IMR-90 (cell line): ENCODE measurements at regions not wholly inside any gene's neighbourhood (a gene's known extent, or its start where the extent isn't known, plus 50 kb on each side); places are given as distances from the start of the nearest gene placed in this dataset.

Experiments used
- ATAC-seq: fragments of 200-7000 bp; cut with Tn5 transposase; 2 replicates; pipeline ENCODE4 v1.9.1; 2020; ENCODE audit warnings: low read depth, mild to moderate bottlenecking, moderate library complexity
- BruUV-seq: library from RNA; stranded (reverse); fragments of 400-500 nt; replicated peaks from 2 replicates; lab custom pipeline; 2021; lab: Mats Ljungman, UMichigan
- CTCF ChIA-PET: fragments of 300-600 bp; formaldehyde crosslinking; extraction: SDS; loops from one replicate; lab custom pipeline; 2021; ENCODE audit warnings: antibody characterized with exemption; lab: Yijun Ruan, JAX
- POLR2A ChIA-PET: fragments of 300-600 bp; sonication (Branson Sonifier 250); formaldehyde crosslinking; loops from one replicate; lab custom pipeline; 2022; ENCODE audit warnings: antibody characterized with exemption; ENCODE audit not compliant: unreplicated experiment; lab: Charles Lee
- DNase-seq: peaks from one replicate; pipeline ENCODE4 v3.0.0; 2013
- H2AFZ ChIP-seq: replicated peaks from 2 replicates; pipeline ENCODE3; 2013; ENCODE audit warnings: low read length, mild to moderate bottlenecking; ENCODE audit not compliant: poor library complexity
- H2AK5ac ChIP-seq: 2 replicates; pipeline ENCODE4 v1.6.1; 2013; ENCODE audit warnings: low read depth, low read length, inconsistent platforms
- H2AK9ac ChIP-seq: replicated peaks from 2 replicates; pipeline ENCODE3; 2013; ENCODE audit warnings: mild to moderate bottlenecking, low read depth, low read length, moderate library complexity; ENCODE audit not compliant: poor library complexity
- H2BK120ac ChIP-seq: 2 replicates; pipeline ENCODE4 v1.6.1; 2013; ENCODE audit warnings: low read depth, low read length, inconsistent platforms
- H2BK15ac ChIP-seq: 3 replicates; pipeline ENCODE4 v1.6.1; 2013; ENCODE audit warnings: low read depth, low read length, inconsistent platforms
- H2BK20ac ChIP-seq: 2 replicates; pipeline ENCODE4 v1.6.1; 2013; ENCODE audit warnings: low read depth, mild to moderate bottlenecking, inconsistent platforms, low read length, moderate library complexity
- H2BK5ac ChIP-seq: 2 replicates; pipeline ENCODE4 v1.6.1; 2013; ENCODE audit warnings: mild to moderate bottlenecking, low read depth, low read length, inconsistent platforms; ENCODE audit not compliant: poor library complexity, severe bottlenecking
- H3K14ac ChIP-seq: replicated peaks from 2 replicates; pipeline ENCODE4 v1.6.1; 2013; ENCODE audit warnings: low read depth, low read length, inconsistent platforms
- H3K18ac ChIP-seq: 2 replicates; pipeline ENCODE4 v1.6.1; 2013; ENCODE audit warnings: low read depth, low read length, control low read depth
- H3K23ac ChIP-seq: 2 replicates; pipeline ENCODE4 v1.6.1; 2013; ENCODE audit warnings: low read depth, low read length, inconsistent platforms
- H3K27ac ChIP-seq: 2 replicates; pipeline ENCODE4 v1.5.1; 2013; ENCODE audit warnings: mild to moderate bottlenecking, control low read depth, low read length; ENCODE audit not compliant: insufficient read depth
- H3K27me3 ChIP-seq: 2 replicates; pipeline ENCODE4 v1.6.1; 2013; ENCODE audit warnings: low read length; ENCODE audit not compliant: control insufficient read depth, insufficient read depth
- H3K36me3 ChIP-seq: 2 replicates; pipeline ENCODE4 v1.6.1; 2013; ENCODE audit warnings: low read length, mixed read lengths; ENCODE audit not compliant: control insufficient read depth, insufficient read depth
- H3K4ac ChIP-seq: 2 replicates; pipeline ENCODE4 v1.6.1; 2013; ENCODE audit warnings: low read depth, low read length, inconsistent platforms
- H3K4me1 ChIP-seq: 2 replicates; pipeline ENCODE4 v1.6.1; 2013; ENCODE audit warnings: low read length, mixed read lengths; ENCODE audit not compliant: control insufficient read depth, insufficient read depth
- H3K4me2 ChIP-seq: 2 replicates; pipeline ENCODE4 v1.6.1; 2013; ENCODE audit warnings: low read depth, mild to moderate bottlenecking, control low read depth, low read length, moderate library complexity
- H3K4me3 ChIP-seq: 2 replicates; pipeline ENCODE4 v1.5.1; 2013; ENCODE audit warnings: low read depth, mild to moderate bottlenecking, control low read depth, low read length, moderate library complexity; ENCODE audit not compliant: insufficient read depth
- H3K56ac ChIP-seq: 2 replicates; pipeline ENCODE4 v1.6.1; 2013; ENCODE audit warnings: low read length, inconsistent platforms; ENCODE audit not compliant: insufficient read depth; ENCODE audit errors: extremely low read depth
- H3K79me1 ChIP-seq, 2 experiments: 2 replicates each; pipeline ENCODE4 v1.6.1; 2013; ENCODE audit warnings: low read length in 2 of 2, inconsistent platforms in 1 of 2, low read depth in 1 of 2
- H3K9ac ChIP-seq: 2 replicates; pipeline ENCODE4 v1.6.1; 2013; ENCODE audit warnings: low read depth, low read length, control low read depth
- H3K9me1 ChIP-seq: 2 replicates; pipeline ENCODE4 v1.6.1; 2013; ENCODE audit warnings: low read length, inconsistent platforms; ENCODE audit not compliant: insufficient read depth
- H3K9me3 ChIP-seq: 2 replicates; pipeline ENCODE4 v1.6.1; 2013; ENCODE audit warnings: low read length; ENCODE audit not compliant: control insufficient read depth, insufficient read depth
- H4K20me1 ChIP-seq: 2 replicates; pipeline ENCODE4 v1.6.1; 2013; ENCODE audit warnings: low read length, inconsistent platforms; ENCODE audit not compliant: insufficient read depth
- H4K5ac ChIP-seq: 2 replicates; pipeline ENCODE4 v1.6.1; 2013; ENCODE audit warnings: mild to moderate bottlenecking, low read depth, low read length, control low read depth
- H4K8ac ChIP-seq, 2 experiments: 2 replicates each; pipeline ENCODE4 v1.6.1; 2013; ENCODE audit warnings: low read depth in 2 of 2, low read length in 2 of 2, control low read depth in 1 of 2, inconsistent platforms in 1 of 2
- H4K91ac ChIP-seq: 2 replicates; pipeline ENCODE4 v1.6.1; 2013; ENCODE audit warnings: low read depth, low read length, inconsistent platforms; ENCODE audit not compliant: insufficient read depth
- CEBPB ChIP-seq: IDR thresholded peaks from 2 replicates; pipeline ENCODE4 v1.6.1; 2012; ENCODE audit warnings: low read depth, low read length, improper control_type of control experiment
- FOS ChIP-seq: fragments of 150-350 bp; IDR thresholded peaks from 2 replicates; pipeline ENCODE4 v1.6.1; 2016; ENCODE audit warnings: low read depth, low read length
- MAFK ChIP-seq: IDR thresholded peaks from 2 replicates; pipeline ENCODE4 v1.6.1; 2012; ENCODE audit warnings: low read depth, low read length, improper control_type of control experiment
- MXI1 ChIP-seq: IDR thresholded peaks from 2 replicates; pipeline ENCODE4 v1.6.1; 2012; ENCODE audit warnings: low read depth, mild to moderate bottlenecking, low read length, moderate library complexity, borderline replicate concordance
- NFE2L2 ChIP-seq: fragments of 150-350 bp; IDR thresholded peaks from 2 replicates; pipeline ENCODE4 v1.6.1; 2016; ENCODE audit warnings: low read depth, mild to moderate bottlenecking, low read length
- POLR2A ChIP-seq: IDR thresholded peaks from 2 replicates; pipeline ENCODE4 v1.6.1; 2012; ENCODE audit warnings: mild to moderate bottlenecking, low read depth, low read length
- RAD21 ChIP-seq: IDR thresholded peaks from 2 replicates; pipeline ENCODE4 v1.6.1; 2012; ENCODE audit warnings: low read length, improper control_type of control experiment
- RCOR1 ChIP-seq: IDR thresholded peaks from 2 replicates; pipeline ENCODE4 v1.6.1; 2012; ENCODE audit warnings: mild to moderate bottlenecking, low read length, improper control_type of control experiment; ENCODE audit not compliant: insufficient replicate concordance
- RFX5 ChIP-seq: IDR thresholded peaks from 2 replicates; pipeline ENCODE4 v1.8.0; 2012; ENCODE audit warnings: low read depth, mild to moderate bottlenecking, low read length, moderate library complexity
- SMC3 ChIP-seq: fragments of 150-350 bp; IDR thresholded peaks from 2 replicates; pipeline ENCODE4 v1.6.1; 2016; ENCODE audit warnings: low read depth, mild to moderate bottlenecking, antibody characterized with exemption, low read length, moderate library complexity
- WGBS, 2 experiments: methylation state at CpG; one replicate each; pipeline versions ENCODE4 v1.1.5 to v1.1.7; 2013; ENCODE audit warnings: missing lambda C conversion rate in 2 of 2; ENCODE audit not compliant: insufficient read length in 1 of 2; ENCODE audit errors: extremely low coverage in 2 of 2; 5-methylcytosine and 5-hydroxymethylcytosine counted together
- dilution Hi-C: fragments of 300-500 bp; cut with HindIII; formaldehyde crosslinking; loops from one replicate; pipeline ENCODE4 v1.14.3; 2018; ENCODE audit warnings: low sequenced_read_pairs; ENCODE audit not compliant: unreplicated experiment
- in situ Hi-C: fragments of 300-500 bp; cut with MboI; formaldehyde crosslinking; loops from 3 replicates; pipeline ENCODE4 v1.14.3; 2019; ENCODE audit warnings: low sequenced_read_pairs, inconsistent platforms, mixed read lengths
- intact Hi-C: fragments of 100-400 bp; cut with micrococcal nuclease; formaldehyde crosslinking; loops from 2 replicates; pipeline ENCODE4 v1.10.0; 2022
- TF ChIP-seq, protein P1 (sequence below): fragments of 150-350 bp; IDR thresholded peaks from 2 replicates; pipeline ENCODE4 v1.6.1; 2017; ENCODE audit warnings: mild to moderate bottlenecking, antibody characterized with exemption, low read length, low read depth
- TF ChIP-seq, protein P2 (sequence below): fragments of 150-350 bp; IDR thresholded peaks from 2 replicates; pipeline ENCODE4 v1.6.1; 2016; ENCODE audit warnings: low read depth, mild to moderate bottlenecking, low read length, moderate library complexity, borderline replicate concordance
- TF ChIP-seq, protein P3 (sequence below): conservative IDR thresholded peaks from 2 replicates; pipeline ENCODE4 v1.5.1; 2012; ENCODE audit warnings: mild to moderate bottlenecking, low read depth, low read length, improper control_type of control experiment

DNA sequence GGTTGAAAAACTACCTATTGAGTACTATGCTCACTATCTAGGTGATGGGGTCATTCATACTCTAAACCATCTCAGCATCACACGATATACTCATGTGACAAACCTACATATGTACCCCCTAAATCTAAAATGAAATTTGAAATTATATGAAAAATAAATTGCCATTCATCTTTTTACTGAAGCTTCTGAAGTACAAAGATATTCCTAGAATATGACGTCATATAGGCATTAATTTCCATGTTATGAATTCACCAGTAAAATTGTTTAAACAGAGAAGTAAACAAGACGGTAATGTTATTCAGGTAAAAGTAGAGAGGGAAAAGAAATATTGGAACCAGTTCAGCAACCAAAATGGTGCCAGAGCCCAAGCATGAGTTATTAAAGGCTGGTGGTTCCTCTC, 173.0 kb downstream of the MRPS30 start:
- no peak overlapping the region for H2BK5ac ChIP-seq
- H4K91ac ChIP-seq, result no peak overlapping the region
- H4K20me1 ChIP-seq, result no peaks in the 10 kb centered on the region
- DNase-seq (no peak), ATAC-seq (no peak)
- no peak overlapping the region for H2AK9ac ChIP-seq
- WGBS, 2 experiments, result no CpG with 5 or more reads among the region's 3 CpGs
- CTCF ChIA-PET, result no interaction called here
- H3K4ac ChIP-seq, result no peak overlapping the region
- no peaks in the 10 kb centered on the region for H3K27me3 ChIP-seq
- dilution Hi-C loops (no loop called here), intact Hi-C loops (no loop called here), in situ Hi-C loops (no loop called here)
- no peaks in the 10 kb centered on the region for H3K36me3 ChIP-seq
- TF ChIP-seq SMC3 (no peak), RAD21 (no peak), MAFK (no peak), CEBPB (no peak), MXI1 (no peak), POLR2A (no peak), NFE2L2 (no peak), RCOR1 (no peak), FOS (no peak), RFX5 (no peak)
- TF ChIP-seq, protein P1, sequence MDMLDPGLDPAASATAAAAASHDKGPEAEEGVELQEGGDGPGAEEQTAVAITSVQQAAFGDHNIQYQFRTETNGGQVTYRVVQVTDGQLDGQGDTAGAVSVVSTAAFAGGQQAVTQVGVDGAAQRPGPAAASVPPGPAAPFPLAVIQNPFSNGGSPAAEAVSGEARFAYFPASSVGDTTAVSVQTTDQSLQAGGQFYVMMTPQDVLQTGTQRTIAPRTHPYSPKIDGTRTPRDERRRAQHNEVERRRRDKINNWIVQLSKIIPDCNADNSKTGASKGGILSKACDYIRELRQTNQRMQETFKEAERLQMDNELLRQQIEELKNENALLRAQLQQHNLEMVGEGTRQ, result no peak
- TF ChIP-seq, protein P2, sequence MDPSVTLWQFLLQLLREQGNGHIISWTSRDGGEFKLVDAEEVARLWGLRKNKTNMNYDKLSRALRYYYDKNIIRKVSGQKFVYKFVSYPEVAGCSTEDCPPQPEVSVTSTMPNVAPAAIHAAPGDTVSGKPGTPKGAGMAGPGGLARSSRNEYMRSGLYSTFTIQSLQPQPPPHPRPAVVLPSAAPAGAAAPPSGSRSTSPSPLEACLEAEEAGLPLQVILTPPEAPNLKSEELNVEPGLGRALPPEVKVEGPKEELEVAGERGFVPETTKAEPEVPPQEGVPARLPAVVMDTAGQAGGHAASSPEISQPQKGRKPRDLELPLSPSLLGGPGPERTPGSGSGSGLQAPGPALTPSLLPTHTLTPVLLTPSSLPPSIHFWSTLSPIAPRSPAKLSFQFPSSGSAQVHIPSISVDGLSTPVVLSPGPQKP, result no peak
- TF ChIP-seq, protein P3, sequence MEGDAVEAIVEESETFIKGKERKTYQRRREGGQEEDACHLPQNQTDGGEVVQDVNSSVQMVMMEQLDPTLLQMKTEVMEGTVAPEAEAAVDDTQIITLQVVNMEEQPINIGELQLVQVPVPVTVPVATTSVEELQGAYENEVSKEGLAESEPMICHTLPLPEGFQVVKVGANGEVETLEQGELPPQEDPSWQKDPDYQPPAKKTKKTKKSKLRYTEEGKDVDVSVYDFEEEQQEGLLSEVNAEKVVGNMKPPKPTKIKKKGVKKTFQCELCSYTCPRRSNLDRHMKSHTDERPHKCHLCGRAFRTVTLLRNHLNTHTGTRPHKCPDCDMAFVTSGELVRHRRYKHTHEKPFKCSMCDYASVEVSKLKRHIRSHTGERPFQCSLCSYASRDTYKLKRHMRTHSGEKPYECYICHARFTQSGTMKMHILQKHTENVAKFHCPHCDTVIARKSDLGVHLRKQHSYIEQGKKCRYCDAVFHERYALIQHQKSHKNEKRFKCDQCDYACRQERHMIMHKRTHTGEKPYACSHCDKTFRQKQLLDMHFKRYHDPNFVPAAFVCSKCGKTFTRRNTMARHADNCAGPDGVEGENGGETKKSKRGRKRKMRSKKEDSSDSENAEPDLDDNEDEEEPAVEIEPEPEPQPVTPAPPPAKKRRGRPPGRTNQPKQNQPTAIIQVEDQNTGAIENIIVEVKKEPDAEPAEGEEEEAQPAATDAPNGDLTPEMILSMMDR, result no peak
- no peak overlapping the region for H3K4me2 ChIP-seq
- H4K5ac ChIP-seq, result no peak overlapping the region
- H3K18ac ChIP-seq, result no peak overlapping the region
- no peak overlapping the region for H2AK5ac ChIP-seq
- no peak overlapping the region for H3K27ac ChIP-seq
- H3K9me3 ChIP-seq, result peaks cover 2% of the 10 kb centered on the region
- H3K56ac ChIP-seq, result no peak overlapping the region
- no peak overlapping the region for H4K8ac ChIP-seq
- no peak overlapping the region for H3K14ac ChIP-seq
- H3K9ac ChIP-seq, result no peak overlapping the region
- no TSS peak for BruUV-seq
- no peaks in the 10 kb centered on the region for H3K9me1 ChIP-seq
- no peak overlapping the region for H3K23ac ChIP-seq
- no peak overlapping the region for H2BK15ac ChIP-seq
- no peaks in the 10 kb centered on the region for H3K79me1 ChIP-seq
- H2BK20ac ChIP-seq, result no peak overlapping the region
- POLR2A ChIA-PET, result no interaction called here
- H3K4me1 ChIP-seq, result no peaks in the 10 kb centered on the region
- H3K4me3 ChIP-seq, result no peak overlapping the region
- H2BK120ac ChIP-seq, result no peak overlapping the region
- no peak overlapping the region for H2AFZ ChIP-seq
